ENCODE measurements at regions not wholly inside any gene's neighbourhood (a gene's known extent, or its start where the extent isn't known, plus 50 kb on each side); places are given as distances from the start of the nearest gene placed in this dataset.

GRCh38 chr4:163991298-163991865, 496.9 kb downstream of the TMA16 start:
- no peaks in the 10 kb centered on the region for H3K36me3 Mint-ChIP-seq (ENCODE audit: insufficient read depth)

DNA sequence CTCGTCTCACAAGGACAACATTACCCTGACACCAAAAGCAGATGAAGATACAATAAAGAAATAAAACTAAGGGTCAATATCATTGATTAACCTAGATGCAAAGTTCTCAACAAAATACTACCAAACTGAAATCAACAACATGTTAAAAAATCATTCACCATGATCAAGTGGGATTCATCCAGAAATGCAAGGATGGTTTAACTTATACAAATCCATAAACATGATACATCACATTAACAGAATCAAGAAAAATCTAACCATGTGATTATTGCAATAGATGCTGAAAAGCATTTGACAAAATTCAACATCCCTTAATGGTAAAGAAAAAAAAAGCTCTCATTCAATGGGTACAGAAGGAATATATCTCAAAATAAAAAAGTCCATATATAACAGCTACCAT, 514.9 kb downstream of the TMA16 start:
- no peak for TF ChIP-seq CTCF (IDR thresholded peaks at IDR 0.05; ENCODE audit: unreplicated experiment)
- Mint-ChIP-seq H3K9me3 (ENCODE audit: low read depth) (peaks cover 18% of the 10 kb centered on the region), H3K27ac (no peak overlapping the region), H3K4me3 (ENCODE audit: low read depth) (no peak overlapping the region), H3K36me3 (ENCODE audit: insufficient read depth) (no peaks in the 10 kb centered on the region), H3K27me3 (no peaks in the 10 kb centered on the region), H3K4me1 (ENCODE audit: low read depth) (no peaks in the 10 kb centered on the region)
- DNase-seq (ENCODE audit: low spot score, unreplicated experiment): no peak

More at GRCh38 chr4:163991298-163991865, 496.9 kb downstream of the TMA16 start:
- H3K27me3 Mint-ChIP-seq: peaks cover 18% of the 10 kb centered on the region
- no peak overlapping the region for H3K27ac Mint-ChIP-seq
- no peaks in the 10 kb centered on the region for H3K9me3 Mint-ChIP-seq (ENCODE audit: low read depth)
- no peaks in the 10 kb centered on the region for H3K4me1 Mint-ChIP-seq (ENCODE audit: low read depth)
- H3K4me3 Mint-ChIP-seq (ENCODE audit: low read depth): no peak overlapping the region
- no peak for DNase-seq (ENCODE audit: low spot score, unreplicated experiment)
- TF ChIP-seq CTCF (IDR thresholded peaks at IDR 0.05; ENCODE audit: unreplicated experiment): no peak

GRCh38 chr4:164011791-164012190, 517.3 kb downstream of the TMA16 start:
- H3K27ac Mint-ChIP-seq: no peak overlapping the region
- peaks cover 12% of the 10 kb centered on the region for H3K9me3 Mint-ChIP-seq (ENCODE audit: low read depth)
- TF ChIP-seq CTCF (IDR thresholded peaks at IDR 0.05; ENCODE audit: unreplicated experiment): no peak
- H3K4me3 Mint-ChIP-seq (ENCODE audit: low read depth): no peak overlapping the region
- H3K36me3 Mint-ChIP-seq (ENCODE audit: insufficient read depth): no peaks in the 10 kb centered on the region
- no peaks in the 10 kb centered on the region for H3K27me3 Mint-ChIP-seq
- DNase-seq (ENCODE audit: low spot score, unreplicated experiment): no peak
- no peaks in the 10 kb centered on the region for H3K4me1 Mint-ChIP-seq (ENCODE audit: low read depth)

GRCh38 chr4:164012396-164013027, 518.0 kb downstream of the TMA16 start:
- peak; percentile 91 for TF ChIP-seq CTCF (IDR thresholded peaks at IDR 0.05; ENCODE audit: unreplicated experiment)
- no peak overlapping the region for H3K27ac Mint-ChIP-seq
- peak; percentile 41 for DNase-seq (ENCODE audit: low spot score, unreplicated experiment)

GRCh38 chr4:164021947-164022346, 527.5 kb downstream of the TMA16 start:
- H3K4me3 Mint-ChIP-seq (ENCODE audit: low read depth): no peak overlapping the region
- TF ChIP-seq CTCF (IDR thresholded peaks at IDR 0.05; ENCODE audit: unreplicated experiment): no peak
- H3K36me3 Mint-ChIP-seq (ENCODE audit: insufficient read depth): no peaks in the 10 kb centered on the region
- no peak for DNase-seq (ENCODE audit: low spot score, unreplicated experiment)
- peaks cover 21% of the 10 kb centered on the region for H3K9me3 Mint-ChIP-seq (ENCODE audit: low read depth)
- H3K27ac Mint-ChIP-seq: no peak overlapping the region
- no peaks in the 10 kb centered on the region for H3K27me3 Mint-ChIP-seq
- H3K4me1 Mint-ChIP-seq (ENCODE audit: low read depth): no peaks in the 10 kb centered on the region

More at GRCh38 chr4:164012396-164013027, 518.0 kb downstream of the TMA16 start:
- Mint-ChIP-seq H3K4me3 (ENCODE audit: low read depth) (no peak overlapping the region), H3K4me1 (ENCODE audit: low read depth) (no peaks in the 10 kb centered on the region), H3K36me3 (ENCODE audit: insufficient read depth) (no peaks in the 10 kb centered on the region), H3K27me3 (no peaks in the 10 kb centered on the region), H3K9me3 (ENCODE audit: low read depth) (peaks cover 12% of the 10 kb centered on the region)
